ENCODE measurements at regions not wholly inside any gene's neighbourhood (a gene's known extent, or its start where the extent isn't known, plus 50 kb on each side); places are given as distances from the start of the nearest gene placed in this dataset.

GRCh38 chr7:49295146-49295545, 370.8 kb downstream of the CDC14C start:
- H3K9me2 ChIP-seq (ENCODE audit: insufficient read depth) = no peaks in the 10 kb centered on the region
- BruUV-seq (replicated peaks) = no TSS peak
- no peaks in the 10 kb centered on the region for H3K79me2 ChIP-seq (ENCODE audit: insufficient read depth, low read length)
- H3K27ac ChIP-seq (ENCODE audit: low read depth, low read length) = no peak overlapping the region
- H3K9ac ChIP-seq (ENCODE audit: low read length) = no peak overlapping the region
- H4K20me1 ChIP-seq (ENCODE audit: insufficient read depth) = no peaks in the 10 kb centered on the region
- DNase-seq (ENCODE audit: low read depth, low spot score) = no peak
- ChIA-PET CTCF (no interaction called here), RAD21 (ENCODE audit: low non-redundant PET in 1 of 2, low total read pairs in 2 of 2, uncharacterized antibody in 2 of 2, unreplicated experiment in 2 of 2) (no interaction called here), POLR2A (no interaction called here)
- peaks cover 18 to 20% of the 10 kb centered on the region in 2 experiments; a peak in 2 of 4 replicates for H3K9me3 ChIP-seq (ENCODE audit: control insufficient read depth in 1 of 2, insufficient read depth in 1 of 2, low read depth in 1 of 2, low read length in 2 of 2)
- no peak for ATAC-seq
- H3K36me3 ChIP-seq (ENCODE audit: control insufficient read depth in 1 of 2, insufficient read depth in 2 of 2, low read length in 2 of 2) = no peaks in the 10 kb centered on the region
- no peaks in the 10 kb centered on the region for H3K27me3 ChIP-seq (ENCODE audit: insufficient read depth, low read length)
- TF ChIP-seq ATF3 (IDR thresholded peaks at IDR 0.05) (no peak), CBX3 (IDR thresholded peaks at IDR 0.05; ENCODE audit: low read depth) (no peak), POLR2A (IDR thresholded peaks at IDR 0.05; ENCODE audit: borderline replicate concordance, extremely low read depth, insufficient read depth, insufficient read length) (no peak), YY1 (IDR thresholded peaks at IDR 0.05; ENCODE audit: extremely low read depth, insufficient replicate concordance, low read depth, low read length) (no peak), SP1 (IDR thresholded peaks at IDR 0.05; ENCODE audit: low read depth) (no peak), FOSL1 (IDR thresholded peaks at IDR 0.05; ENCODE audit: low read depth) (no peak), EGR1 (IDR thresholded peaks at IDR 0.05; ENCODE audit: low read depth) (no peak), RAD21 (IDR thresholded peaks at IDR 0.05; ENCODE audit: low read depth) (no peak), ELF1 (IDR thresholded peaks at IDR 0.05; ENCODE audit: borderline replicate concordance, low read depth) (no peak), POLR2AphosphoS5 (IDR thresholded peaks at IDR 0.05; ENCODE audit: low read depth, low read length) (no peak), EZH2phosphoT487 (IDR thresholded peaks at IDR 0.05; ENCODE audit: borderline replicate concordance) (no peak), SRF (IDR thresholded peaks at IDR 0.05; ENCODE audit: low read depth) (no peak), REST (IDR thresholded peaks at IDR 0.05; ENCODE audit: low read depth) (no peak), ZNF274 (IDR thresholded peaks at IDR 0.05; ENCODE audit: low read depth, low read length) (no peak), ZBTB33 (IDR thresholded peaks at IDR 0.05; ENCODE audit: extremely low read depth, insufficient replicate concordance, low read length) (no peak), CEBPB (IDR thresholded peaks at IDR 0.05; ENCODE audit: low read depth) (no peak)
- TF ChIP-seq, protein P1, sequence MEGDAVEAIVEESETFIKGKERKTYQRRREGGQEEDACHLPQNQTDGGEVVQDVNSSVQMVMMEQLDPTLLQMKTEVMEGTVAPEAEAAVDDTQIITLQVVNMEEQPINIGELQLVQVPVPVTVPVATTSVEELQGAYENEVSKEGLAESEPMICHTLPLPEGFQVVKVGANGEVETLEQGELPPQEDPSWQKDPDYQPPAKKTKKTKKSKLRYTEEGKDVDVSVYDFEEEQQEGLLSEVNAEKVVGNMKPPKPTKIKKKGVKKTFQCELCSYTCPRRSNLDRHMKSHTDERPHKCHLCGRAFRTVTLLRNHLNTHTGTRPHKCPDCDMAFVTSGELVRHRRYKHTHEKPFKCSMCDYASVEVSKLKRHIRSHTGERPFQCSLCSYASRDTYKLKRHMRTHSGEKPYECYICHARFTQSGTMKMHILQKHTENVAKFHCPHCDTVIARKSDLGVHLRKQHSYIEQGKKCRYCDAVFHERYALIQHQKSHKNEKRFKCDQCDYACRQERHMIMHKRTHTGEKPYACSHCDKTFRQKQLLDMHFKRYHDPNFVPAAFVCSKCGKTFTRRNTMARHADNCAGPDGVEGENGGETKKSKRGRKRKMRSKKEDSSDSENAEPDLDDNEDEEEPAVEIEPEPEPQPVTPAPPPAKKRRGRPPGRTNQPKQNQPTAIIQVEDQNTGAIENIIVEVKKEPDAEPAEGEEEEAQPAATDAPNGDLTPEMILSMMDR (IDR thresholded peaks at IDR 0.05 in 2 of 3, conservative IDR thresholded peaks at IDR 0.05 in 1 of 3; ENCODE audit: borderline replicate concordance in 1 of 3, insufficient read depth in 1 of 3, low read depth in 2 of 3, low read length in 2 of 3) = no peak
- TF ChIP-seq, protein P2, sequence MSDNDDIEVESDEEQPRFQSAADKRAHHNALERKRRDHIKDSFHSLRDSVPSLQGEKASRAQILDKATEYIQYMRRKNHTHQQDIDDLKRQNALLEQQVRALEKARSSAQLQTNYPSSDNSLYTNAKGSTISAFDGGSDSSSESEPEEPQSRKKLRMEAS (IDR thresholded peaks at IDR 0.05) = no peak
- no peak overlapping the region for H2AFZ ChIP-seq (ENCODE audit: low read depth, low read length, poor library complexity, severe bottlenecking)
- no peak overlapping the region for H3K4me2 ChIP-seq (ENCODE audit: low read length)
- no peak overlapping the region for H3K4me3 ChIP-seq (replicated peaks in 1 of 2; ENCODE audit: low read depth in 1 of 2, low read length in 2 of 2)
- intact Hi-C loops (cut with micrococcal nuclease) = loop anchor here (10.0 kb wide), 1 partner anchor 460 kb away; no protein-coding TSS in a partner anchor
- H3K4me1 ChIP-seq (ENCODE audit: control insufficient read depth in 1 of 2, insufficient read depth in 2 of 2, low read length in 2 of 2) = no peaks in the 10 kb centered on the region
